Fibroblast of mammary gland (primary cell): ENCODE measurements at regions not wholly inside any gene's neighbourhood (a gene's known extent, or its start where the extent isn't known, plus 50 kb on each side); places are given as distances from the start of the nearest gene placed in this dataset.

ENCODE experiments used
- DNase-seq: peaks from one replicate; pipeline ENCODE4 v3.0.0-alpha.2; 2010; ENCODE audit warnings: low read depth
- H3K4me3 ChIP-seq: 2 replicates; pipeline ENCODE4 v1.5.1; 2011; ENCODE audit warnings: low read depth, mild to moderate bottlenecking, low read length, moderate library complexity; ENCODE audit not compliant: control insufficient read depth
- TF ChIP-seq, protein P1 (sequence below): conservative IDR thresholded peaks from 2 replicates; pipeline ENCODE4 v1.5.1; 2011; ENCODE audit warnings: low read depth, low read length, inconsistent platforms; ENCODE audit not compliant: control insufficient read depth, insufficient read depth

DNA sequence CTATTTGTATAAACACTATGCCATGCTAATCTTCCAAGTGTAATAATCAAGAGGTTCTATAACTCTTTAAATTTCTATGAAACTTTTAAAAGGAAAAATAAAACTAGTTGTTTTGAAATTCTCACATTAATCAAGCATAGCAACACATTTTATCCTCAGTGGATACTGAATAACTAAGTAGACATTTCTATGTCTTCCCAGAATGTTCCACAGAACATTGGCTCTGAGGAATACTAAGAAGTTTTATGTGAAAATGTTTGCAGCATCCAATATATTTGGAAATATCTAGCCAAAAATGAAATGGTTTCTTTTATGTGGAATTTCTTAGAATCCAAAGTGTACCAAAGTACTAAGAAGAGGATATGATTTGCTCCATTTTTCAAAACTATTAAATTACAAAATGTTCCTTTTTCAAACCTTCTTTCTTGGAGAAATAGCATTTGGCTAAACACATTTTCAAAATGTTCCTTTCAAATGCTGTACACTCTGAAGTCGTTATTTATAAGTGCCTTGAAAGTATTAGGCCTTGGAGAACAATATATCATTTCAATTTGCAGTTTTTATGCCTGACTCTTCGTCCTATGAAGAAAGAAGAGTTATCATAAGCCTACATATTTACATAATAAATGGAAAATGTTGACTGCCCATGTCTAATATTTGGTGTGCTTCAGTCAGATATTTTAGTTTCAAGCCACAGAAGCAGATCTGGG is 175.6 kb upstream of the COX7C start:
- TF ChIP-seq, protein P1, sequence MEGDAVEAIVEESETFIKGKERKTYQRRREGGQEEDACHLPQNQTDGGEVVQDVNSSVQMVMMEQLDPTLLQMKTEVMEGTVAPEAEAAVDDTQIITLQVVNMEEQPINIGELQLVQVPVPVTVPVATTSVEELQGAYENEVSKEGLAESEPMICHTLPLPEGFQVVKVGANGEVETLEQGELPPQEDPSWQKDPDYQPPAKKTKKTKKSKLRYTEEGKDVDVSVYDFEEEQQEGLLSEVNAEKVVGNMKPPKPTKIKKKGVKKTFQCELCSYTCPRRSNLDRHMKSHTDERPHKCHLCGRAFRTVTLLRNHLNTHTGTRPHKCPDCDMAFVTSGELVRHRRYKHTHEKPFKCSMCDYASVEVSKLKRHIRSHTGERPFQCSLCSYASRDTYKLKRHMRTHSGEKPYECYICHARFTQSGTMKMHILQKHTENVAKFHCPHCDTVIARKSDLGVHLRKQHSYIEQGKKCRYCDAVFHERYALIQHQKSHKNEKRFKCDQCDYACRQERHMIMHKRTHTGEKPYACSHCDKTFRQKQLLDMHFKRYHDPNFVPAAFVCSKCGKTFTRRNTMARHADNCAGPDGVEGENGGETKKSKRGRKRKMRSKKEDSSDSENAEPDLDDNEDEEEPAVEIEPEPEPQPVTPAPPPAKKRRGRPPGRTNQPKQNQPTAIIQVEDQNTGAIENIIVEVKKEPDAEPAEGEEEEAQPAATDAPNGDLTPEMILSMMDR: no peak
- DNase-seq: no peak
- no peak overlapping the region for H3K4me3 ChIP-seq

DNA sequence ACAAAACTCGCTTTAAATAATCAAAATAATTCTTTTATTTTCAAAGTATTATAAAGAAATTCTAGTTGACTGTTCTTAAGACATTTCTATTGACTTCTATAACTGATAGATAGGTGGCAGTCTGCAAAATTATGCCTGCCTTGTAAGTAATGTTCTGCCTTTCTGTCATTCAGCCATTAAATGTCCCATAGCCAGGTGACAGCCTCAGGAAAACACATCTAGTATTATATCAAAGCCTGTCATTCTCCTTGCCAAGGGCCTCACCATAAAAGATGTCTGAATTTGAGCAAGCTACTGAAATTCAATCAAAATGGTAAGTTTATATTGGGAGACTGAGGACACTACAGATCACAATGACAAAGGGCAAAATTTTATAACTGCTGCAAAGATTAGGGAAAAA is 170.4 kb upstream of the COX7C start:
- TF ChIP-seq, protein P1: no peak
- no peak for DNase-seq
- H3K4me3 ChIP-seq: no peak overlapping the region

DNA sequence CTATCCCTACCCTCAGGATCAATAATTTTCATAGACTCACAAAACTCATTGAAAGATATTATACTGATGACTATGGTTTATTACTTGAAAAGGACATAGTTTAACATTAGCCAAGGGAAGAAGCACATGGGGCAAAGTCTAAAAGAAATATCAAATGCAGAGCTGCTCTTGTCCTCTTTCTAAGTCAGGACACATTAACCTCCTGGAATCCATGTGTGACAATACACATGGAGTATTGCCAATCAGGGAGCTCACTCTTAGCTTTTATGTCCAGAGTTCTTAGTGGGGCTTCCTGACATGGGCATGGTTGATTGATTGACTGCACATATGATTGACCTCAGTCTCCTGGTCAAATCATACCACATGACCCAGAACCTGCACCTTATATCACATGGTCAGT is 165.5 kb upstream of the COX7C start:
- H3K4me3 ChIP-seq: no peak overlapping the region
- no peak for DNase-seq
- TF ChIP-seq, protein P1: no peak

DNA sequence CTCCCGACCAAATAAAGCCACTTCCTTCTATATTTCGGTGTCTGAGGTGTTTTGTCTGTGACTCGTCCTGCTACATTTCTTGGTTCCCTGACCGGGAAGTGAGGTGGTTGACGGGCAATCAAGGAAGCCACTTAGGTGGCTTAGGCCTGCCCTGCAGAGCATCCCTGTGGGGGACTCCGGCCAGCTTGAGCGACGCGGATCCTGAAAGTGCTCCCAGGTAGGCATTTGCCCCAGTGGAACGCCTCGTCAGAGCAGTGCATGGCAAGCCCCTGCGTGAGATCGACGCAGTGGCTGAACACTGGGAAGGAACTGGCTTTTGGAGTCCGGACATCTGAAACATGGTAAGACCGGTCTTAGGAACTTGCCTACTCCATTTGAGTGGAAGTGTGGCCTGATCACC is 157.2 kb upstream of the COX7C start:
- TF ChIP-seq, protein P1: no peak
- DNase-seq: no peak
- no peak overlapping the region for H3K4me3 ChIP-seq

DNA sequence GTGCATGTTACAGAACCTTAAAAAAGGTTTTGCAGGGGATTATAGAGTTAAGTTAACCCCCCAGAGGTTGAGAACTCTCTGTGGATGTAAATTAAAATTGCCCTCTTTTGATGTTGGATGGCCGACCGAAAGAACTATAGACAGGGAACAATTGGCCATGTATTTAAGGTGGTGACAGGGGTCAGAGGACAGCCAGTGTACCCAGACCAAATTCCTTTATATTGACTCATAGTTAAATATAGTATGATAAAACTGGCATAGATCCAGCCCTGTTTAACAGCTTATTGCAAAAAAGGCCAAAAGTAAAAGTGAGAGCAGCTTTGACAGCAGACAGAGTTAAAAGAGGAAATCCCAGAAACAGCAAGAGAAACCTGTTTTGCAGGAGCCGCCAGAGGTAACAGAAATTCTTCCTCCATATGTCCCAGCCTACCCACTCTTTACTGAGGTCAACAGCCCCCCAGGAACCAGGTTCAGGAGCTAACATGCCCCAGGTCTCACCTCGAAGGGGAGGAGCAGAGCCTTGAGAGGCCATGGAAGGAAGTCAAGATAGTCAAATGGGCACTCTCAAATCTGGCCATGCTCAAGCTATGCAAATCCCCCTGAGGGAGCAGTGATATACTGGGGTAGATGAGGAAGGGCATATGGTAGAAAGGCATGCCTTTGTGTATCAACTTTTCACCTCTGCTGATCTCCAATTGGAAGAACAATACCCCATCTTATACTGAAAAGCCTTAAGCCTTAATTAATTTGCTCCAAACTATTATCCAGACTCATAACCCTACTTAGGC is 156.4 kb upstream of the COX7C start:
- TF ChIP-seq, protein P1: no peak
- no peak for DNase-seq

DNA sequence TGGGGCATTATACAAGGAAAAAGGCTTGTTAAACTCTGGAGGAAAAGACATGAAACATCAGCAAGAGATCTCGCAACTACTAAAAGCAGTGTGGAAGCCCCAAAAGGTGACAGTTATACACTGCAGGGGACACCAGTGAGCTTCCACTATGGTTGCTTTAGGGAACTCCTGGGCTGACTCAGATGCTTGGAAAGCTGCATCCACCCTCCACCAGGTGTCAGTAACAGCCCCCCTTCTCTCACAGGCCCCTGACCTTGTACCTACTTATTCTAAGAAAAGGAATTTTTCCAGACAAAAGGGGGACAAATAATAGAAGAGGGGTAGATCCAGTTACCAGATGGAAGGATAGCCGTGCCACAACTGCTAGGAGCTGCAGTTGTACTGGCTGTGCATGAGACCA is 154.4 kb upstream of the COX7C start:
- TF ChIP-seq, protein P1: no peak
- DNase-seq: no peak
- H3K4me3 ChIP-seq: no peak overlapping the region

More for the DNA sequence above, 156.4 kb upstream of the COX7C start:
- no peak overlapping the region for H3K4me3 ChIP-seq
